IPS-15b (cell line): ENCODE measurements at regions not wholly inside any gene's neighbourhood (a gene's known extent, or its start where the extent isn't known, plus 50 kb on each side); places are given as distances from the start of the nearest gene placed in this dataset.
"Not testable (repeated sequence)": the region's sequence is repeated elsewhere in the genome, so short reads cannot be mapped to it uniquely, and the experiment has no call there.

Experiments
- H3K27me3 ChIP-seq: one replicate; pipeline ENCODE4 v1.6.1; 2013; ENCODE audit warnings: low read length; ENCODE audit not compliant: control insufficient read depth, insufficient read depth
- H3K36me3 ChIP-seq: one replicate; pipeline ENCODE4 v1.6.1; 2013; ENCODE audit warnings: low read length; ENCODE audit not compliant: control insufficient read depth, insufficient read depth
- H3K4me1 ChIP-seq: one replicate; pipeline ENCODE4 v1.6.1; 2013; ENCODE audit warnings: mild to moderate bottlenecking, low read length; ENCODE audit not compliant: control insufficient read depth, insufficient read depth
- H3K4me3 ChIP-seq: one replicate; pipeline ENCODE4 v1.5.1; 2013; ENCODE audit warnings: low read depth, low read length
- H3K9ac ChIP-seq: one replicate; pipeline ENCODE4 v1.6.1; 2013; ENCODE audit warnings: low read depth, mild to moderate bottlenecking, low read length
- H3K9me3 ChIP-seq: one replicate; pipeline ENCODE4 v1.6.1; 2013; ENCODE audit warnings: mild to moderate bottlenecking, low read length; ENCODE audit not compliant: control insufficient read depth, insufficient read depth

DNA sequence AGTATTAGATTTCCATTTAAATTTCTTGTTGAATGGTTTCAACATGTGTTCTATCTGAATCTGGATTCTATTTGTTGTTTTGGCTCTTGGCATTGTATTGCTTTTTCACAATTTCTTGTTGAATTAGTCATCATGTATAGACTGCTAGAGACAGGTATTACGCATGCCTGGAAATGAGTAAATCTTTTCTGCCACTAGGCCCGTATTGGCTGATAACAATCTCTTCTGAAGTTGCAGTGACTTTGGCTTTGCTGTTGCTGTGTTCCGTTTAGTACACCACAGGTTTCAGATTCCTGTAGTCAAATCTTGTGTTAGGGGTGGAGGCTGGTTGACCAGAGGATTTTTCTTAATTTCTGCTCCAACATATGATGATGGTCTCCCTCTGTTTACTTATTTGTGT lies 1339.4 kb downstream of the GRIK2 start:
- no peak overlapping the region for H3K9ac ChIP-seq
- no peaks in the 10 kb centered on the region for H3K27me3 ChIP-seq

GRCh38 chr6:102722086-102722485 lies 1328.6 kb downstream of the GRIK2 start:
- H3K27me3 ChIP-seq, H3K9ac ChIP-seq, H3K9me3 ChIP-seq, H3K4me1 ChIP-seq, H3K4me3 ChIP-seq, H3K36me3 ChIP-seq: not testable (repeated sequence)

More for the DNA sequence above, 1339.4 kb downstream of the GRIK2 start:
- Histone ChIP-seq H3K4me1 (peaks cover 2% of the 10 kb centered on the region), H3K9me3 (no peaks in the 10 kb centered on the region), H3K4me3 (no peak overlapping the region), H3K36me3 (no peaks in the 10 kb centered on the region)

GRCh38 chr6:102717737-102718456 lies 1324.4 kb downstream of the GRIK2 start:
- no peaks in the 10 kb centered on the region for H3K27me3 ChIP-seq
- H3K36me3 ChIP-seq: no peaks in the 10 kb centered on the region
- H3K9me3 ChIP-seq: no peaks in the 10 kb centered on the region
- peaks cover 4% of the 10 kb centered on the region for H3K4me1 ChIP-seq
- no peak overlapping the region for H3K9ac ChIP-seq
- H3K4me3 ChIP-seq: no peak overlapping the region

DNA sequence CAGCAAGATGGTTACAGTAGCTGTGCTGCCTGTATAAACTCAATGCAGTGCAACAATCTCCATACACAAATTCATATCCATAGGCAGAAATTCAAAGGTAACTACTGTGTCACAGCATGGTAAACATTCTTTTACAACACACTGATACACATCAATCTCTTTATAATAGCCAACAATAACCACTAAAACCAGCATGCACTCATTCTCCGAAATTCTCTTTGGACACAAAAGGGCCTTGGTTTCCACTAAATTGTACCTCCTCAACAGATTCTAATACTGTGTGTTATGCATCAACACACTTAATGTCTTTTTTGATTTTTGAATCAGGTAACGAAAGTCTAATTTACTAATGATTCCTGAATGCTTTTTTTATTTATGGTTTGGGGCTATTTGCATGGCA lies 1323.7 kb downstream of the GRIK2 start:
- Histone ChIP-seq H3K4me1 (peaks cover 4% of the 10 kb centered on the region), H3K27me3 (no peaks in the 10 kb centered on the region), H3K4me3 (no peak overlapping the region), H3K9me3 (no peaks in the 10 kb centered on the region), H3K9ac (no peak overlapping the region), H3K36me3 (no peaks in the 10 kb centered on the region)

DNA sequence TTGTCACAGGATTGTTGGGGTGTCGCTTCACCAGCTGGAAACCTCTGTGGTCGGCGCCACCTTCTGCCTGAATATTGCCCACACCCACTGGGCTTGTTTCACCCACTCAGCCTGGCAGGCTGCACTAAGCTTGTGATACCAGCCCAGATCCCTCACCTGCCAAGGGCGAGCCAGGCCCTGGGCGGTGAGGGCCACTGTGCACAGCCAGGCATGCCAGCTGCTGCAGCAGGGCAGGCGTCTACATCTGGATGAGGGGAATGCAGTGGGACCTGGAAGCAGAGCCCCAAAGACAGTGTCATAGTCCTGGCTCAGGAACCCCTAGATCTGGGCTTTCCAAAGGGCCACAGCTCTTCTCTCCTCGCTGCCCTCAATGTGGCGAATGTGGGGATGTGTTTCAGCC lies 1307.5 kb downstream of the GRIK2 start:
- no peak overlapping the region for H3K4me3 ChIP-seq
- H3K9ac ChIP-seq: no peak overlapping the region
- H3K4me1 ChIP-seq: no peaks in the 10 kb centered on the region
- no peaks in the 10 kb centered on the region for H3K27me3 ChIP-seq
- no peaks in the 10 kb centered on the region for H3K9me3 ChIP-seq
- H3K36me3 ChIP-seq: no peaks in the 10 kb centered on the region

GRCh38 chr6:102686461-102686860 lies 1293.0 kb downstream of the GRIK2 start:
- no peaks in the 10 kb centered on the region for H3K36me3 ChIP-seq
- no peaks in the 10 kb centered on the region for H3K4me1 ChIP-seq
- no peaks in the 10 kb centered on the region for H3K27me3 ChIP-seq
- H3K9me3 ChIP-seq: no peaks in the 10 kb centered on the region
- H3K9ac ChIP-seq: no peak overlapping the region
- H3K4me3 ChIP-seq: no peak overlapping the region

- Histone ChIP-seq H3K36me3 (no peaks in the 10 kb centered on the region), H3K9me3 (no peaks in the 10 kb centered on the region), H3K4me1 (no peaks in the 10 kb centered on the region), H3K4me3 (no peak overlapping the region), H3K27me3 (no peaks in the 10 kb centered on the region), H3K9ac (no peak overlapping the region)
Measured at GRCh38 chr6:102680413-102680812, 1286.9 kb downstream of the GRIK2 start.

DNA sequence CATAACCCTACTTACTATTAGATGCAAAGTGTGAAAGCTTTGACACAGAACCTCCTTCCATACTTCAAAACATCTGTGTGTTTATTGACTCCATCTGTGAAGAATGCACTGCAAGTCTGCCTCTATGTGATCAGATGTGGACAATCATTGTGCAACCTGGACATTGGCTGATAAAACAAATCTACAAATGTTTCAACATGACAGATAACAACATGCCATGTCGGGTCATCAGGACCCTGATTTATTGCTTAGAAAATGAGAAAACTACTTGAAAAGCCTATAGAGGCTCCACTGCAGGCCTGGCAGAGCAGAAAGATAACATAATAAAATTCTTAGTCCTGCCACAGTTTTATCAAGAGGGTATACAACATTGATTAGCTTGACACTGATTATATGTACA lies 1286.4 kb downstream of the GRIK2 start:
- H3K36me3 ChIP-seq: no peaks in the 10 kb centered on the region
- no peaks in the 10 kb centered on the region for H3K4me1 ChIP-seq
- H3K9ac ChIP-seq: no peak overlapping the region
- no peaks in the 10 kb centered on the region for H3K9me3 ChIP-seq
- H3K27me3 ChIP-seq: no peaks in the 10 kb centered on the region
- no peak overlapping the region for H3K4me3 ChIP-seq

DNA sequence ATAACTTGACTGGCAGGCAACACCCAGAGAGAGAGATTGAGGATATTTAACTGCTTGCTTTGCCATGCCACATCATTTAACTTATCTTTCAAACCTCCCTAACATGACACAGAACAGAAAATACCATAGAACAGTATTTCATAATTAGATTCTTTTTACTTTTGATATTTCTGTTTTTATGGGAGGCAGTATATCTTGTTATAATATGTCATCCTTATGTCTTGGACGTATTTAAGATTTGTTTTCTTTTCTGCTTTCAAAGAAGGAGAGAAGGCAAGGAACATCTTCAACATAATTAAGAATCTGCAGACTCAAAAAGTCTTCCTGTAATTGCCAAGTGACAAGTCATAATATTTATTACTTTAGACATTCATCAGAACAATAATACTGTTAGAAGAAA lies 1283.7 kb downstream of the GRIK2 start:
- Histone ChIP-seq H3K9me3 (no peaks in the 10 kb centered on the region), H3K9ac (no peak overlapping the region), H3K27me3 (no peaks in the 10 kb centered on the region), H3K4me3 (no peak overlapping the region), H3K36me3 (no peaks in the 10 kb centered on the region), H3K4me1 (no peaks in the 10 kb centered on the region)

GRCh38 chr6:102670735-102671134 lies 1277.2 kb downstream of the GRIK2 start:
- Histone ChIP-seq H3K9me3 (no peaks in the 10 kb centered on the region), H3K9ac (no peak overlapping the region), H3K4me3 (no peak overlapping the region), H3K36me3 (no peaks in the 10 kb centered on the region), H3K27me3 (no peaks in the 10 kb centered on the region), H3K4me1 (no peaks in the 10 kb centered on the region)

DNA sequence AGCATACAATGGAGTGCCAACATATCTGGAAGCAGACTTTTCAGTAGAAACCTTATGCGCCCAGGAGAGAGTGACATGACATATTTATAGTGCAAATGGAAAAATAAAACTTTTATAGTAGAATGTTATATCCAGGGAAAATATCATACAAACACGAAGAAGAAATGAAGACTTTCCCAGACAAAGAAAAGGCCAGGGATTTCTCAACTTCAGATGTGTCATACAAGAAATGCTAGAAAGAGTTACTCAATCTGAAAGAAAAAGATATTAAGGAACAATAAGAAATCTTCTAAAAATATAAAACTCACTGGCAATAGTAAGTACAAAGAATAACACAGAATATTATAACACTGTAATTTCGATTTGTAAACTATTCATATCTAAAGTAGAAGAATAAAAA lies 1269.3 kb downstream of the GRIK2 start:
- no peak overlapping the region for H3K4me3 ChIP-seq

DNA sequence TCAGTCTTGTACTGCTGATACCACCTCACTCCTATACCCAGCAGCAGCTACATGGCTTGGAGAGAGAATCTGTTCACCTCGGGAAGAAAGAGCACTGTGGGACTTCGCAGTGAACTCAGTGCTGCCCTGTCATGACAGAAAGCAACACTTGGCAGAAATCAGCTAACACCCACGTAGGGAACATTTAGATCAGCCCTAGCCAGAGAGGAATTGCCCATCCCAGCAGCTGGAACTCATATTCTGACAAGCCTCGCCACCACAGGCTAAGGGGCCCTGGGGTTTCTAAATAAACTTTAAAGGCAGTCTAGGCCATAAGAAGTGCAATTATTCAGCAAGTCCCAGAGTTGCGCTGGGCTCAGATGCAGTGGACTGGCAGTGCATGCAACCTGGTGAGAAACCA lies 1266.8 kb downstream of the GRIK2 start:
- Histone ChIP-seq H3K27me3 (no peaks in the 10 kb centered on the region), H3K36me3 (no peaks in the 10 kb centered on the region), H3K4me1 (no peaks in the 10 kb centered on the region), H3K9me3 (no peaks in the 10 kb centered on the region), H3K9ac (no peak overlapping the region), H3K4me3 (no peak overlapping the region)

More for the DNA sequence above, 1269.3 kb downstream of the GRIK2 start:
- H3K9me3 ChIP-seq: no peaks in the 10 kb centered on the region
- no peaks in the 10 kb centered on the region for H3K36me3 ChIP-seq
- H3K27me3 ChIP-seq: no peaks in the 10 kb centered on the region
- no peaks in the 10 kb centered on the region for H3K4me1 ChIP-seq
- no peak overlapping the region for H3K9ac ChIP-seq
